GM19025 (cell line): ENCODE measurements at regions not wholly inside any gene's neighbourhood (a gene's known extent, or its start where the extent isn't known, plus 50 kb on each side); places are given as distances from the start of the nearest gene placed in this dataset.

Experiments used
- ATAC-seq: cut with Tn5 transposase; IDR thresholded peaks from one replicate; pipeline ENCODE4 v1.9.1; 2021; ENCODE audit warnings: mild to moderate bottlenecking, low read depth, moderate library complexity; ENCODE audit not compliant: unreplicated experiment

DNA sequence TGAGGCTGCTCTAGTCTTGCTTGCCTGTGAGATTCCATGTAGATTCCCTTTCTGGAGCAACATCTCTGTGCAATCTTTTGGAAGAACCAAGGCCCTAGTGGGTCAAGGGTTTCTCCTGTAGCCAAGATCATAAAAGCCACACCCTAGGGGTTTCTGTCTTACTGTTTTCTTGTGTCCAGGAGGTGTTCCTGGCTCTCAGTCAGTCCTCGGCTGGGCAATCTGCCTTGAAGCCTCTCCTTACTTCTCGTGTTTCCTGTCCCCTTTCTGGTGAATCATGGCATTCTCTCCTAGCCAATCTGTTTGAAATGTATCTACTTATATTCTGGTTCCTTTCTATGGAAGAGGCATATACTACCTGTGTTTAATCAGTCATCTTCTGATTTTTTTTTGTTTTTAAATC lies 484.8 kb upstream of the UBE2E3 start:
- ATAC-seq = no peak

DNA sequence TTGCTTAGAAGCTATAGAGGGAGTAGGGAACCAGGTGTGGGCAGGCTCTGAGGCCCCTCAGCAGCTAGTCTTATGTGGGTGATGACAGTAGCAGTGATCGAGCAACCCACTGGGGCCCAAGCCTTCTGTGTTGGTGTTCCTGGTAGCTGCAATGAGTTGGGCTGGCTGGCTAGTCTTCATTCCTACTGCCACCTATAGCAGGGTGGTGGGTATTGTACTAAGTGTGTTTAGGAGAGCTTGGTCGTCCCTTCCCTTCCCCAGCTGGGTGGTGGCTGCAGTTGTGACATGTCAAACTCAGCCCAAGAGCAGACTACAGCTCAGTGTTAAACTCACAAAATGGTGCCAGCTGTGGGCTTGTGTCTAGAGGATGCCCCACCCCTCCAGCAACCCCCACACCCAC lies 486.1 kb upstream of the UBE2E3 start:
- no peak for ATAC-seq

DNA sequence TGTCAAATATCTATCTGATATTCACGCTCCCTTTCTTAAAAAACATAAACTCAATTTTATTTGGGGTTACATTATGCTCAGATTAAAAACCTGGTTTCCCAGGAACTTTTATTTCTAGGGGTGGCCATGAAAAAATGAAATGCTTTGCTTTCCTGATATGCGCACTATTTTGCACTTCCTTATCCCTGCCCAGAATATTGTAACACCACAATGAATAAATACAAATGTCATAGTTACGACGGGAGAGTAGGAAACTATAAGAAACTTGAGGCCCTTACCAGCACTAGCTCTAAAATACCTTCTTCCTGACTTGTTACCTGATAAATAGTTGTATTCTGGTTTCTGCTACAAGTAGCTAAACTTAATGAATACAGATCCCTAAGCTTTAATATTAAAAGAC lies 475.6 kb upstream of the CWC22 start:
- ATAC-seq = no peak

DNA sequence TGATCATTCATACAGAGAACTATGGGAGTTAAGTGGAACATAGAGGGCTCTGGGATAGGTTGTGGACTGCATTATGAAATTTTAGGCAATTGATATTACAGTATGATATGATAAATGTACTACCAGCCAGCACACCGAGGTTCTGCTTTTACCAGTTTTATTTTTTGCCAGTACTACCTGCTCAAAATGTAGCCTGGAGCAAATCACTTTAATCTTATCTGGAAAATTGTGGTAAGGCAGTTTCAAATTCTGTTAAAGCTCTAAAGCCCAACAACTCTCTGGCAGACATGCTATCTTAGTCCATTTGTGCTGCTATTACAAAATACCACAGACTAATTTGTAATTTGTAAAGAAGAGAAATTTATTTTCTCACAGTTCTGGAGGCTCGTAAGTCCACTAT lies 474.9 kb upstream of the CWC22 start:
- no peak for ATAC-seq

DNA sequence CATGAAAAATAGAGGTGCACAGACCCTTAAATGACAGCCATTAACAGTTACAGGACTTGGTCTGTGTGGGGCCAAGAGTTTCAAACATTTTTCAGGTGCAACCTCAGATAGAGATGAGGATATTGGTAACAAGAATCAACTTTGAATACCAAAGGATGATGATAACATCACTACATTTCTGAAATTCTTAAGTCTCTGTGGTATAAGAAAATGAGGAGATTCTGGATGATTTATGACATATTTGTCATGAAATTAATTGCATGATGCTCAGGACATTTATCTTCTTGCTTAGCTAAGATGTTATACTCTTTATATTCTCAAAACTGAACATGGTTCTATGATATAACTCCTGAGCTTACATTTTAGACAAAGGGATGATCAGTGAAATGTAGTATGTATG lies 471.8 kb upstream of the CWC22 start:
- ATAC-seq = no peak

DNA sequence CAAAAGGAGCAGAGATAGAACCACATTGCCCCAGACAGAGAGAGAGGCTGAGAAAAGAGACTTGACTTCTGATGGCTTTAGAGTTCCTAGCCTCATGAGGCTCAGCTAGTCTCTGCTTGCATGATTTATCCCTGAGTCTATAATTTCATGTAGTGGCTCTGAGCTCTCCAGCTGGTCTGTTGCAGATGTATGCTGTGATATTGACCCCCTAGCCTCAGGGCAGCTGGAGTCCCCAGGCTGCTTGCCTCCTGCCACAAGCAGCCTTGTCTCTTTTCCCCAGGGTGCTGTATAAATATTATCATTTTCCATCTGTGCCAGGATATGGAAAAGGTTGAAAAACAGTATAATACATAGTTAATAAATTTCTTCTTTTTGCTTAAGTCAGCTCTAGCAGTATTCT lies 467.6 kb upstream of the CWC22 start:
- no peak for ATAC-seq

DNA sequence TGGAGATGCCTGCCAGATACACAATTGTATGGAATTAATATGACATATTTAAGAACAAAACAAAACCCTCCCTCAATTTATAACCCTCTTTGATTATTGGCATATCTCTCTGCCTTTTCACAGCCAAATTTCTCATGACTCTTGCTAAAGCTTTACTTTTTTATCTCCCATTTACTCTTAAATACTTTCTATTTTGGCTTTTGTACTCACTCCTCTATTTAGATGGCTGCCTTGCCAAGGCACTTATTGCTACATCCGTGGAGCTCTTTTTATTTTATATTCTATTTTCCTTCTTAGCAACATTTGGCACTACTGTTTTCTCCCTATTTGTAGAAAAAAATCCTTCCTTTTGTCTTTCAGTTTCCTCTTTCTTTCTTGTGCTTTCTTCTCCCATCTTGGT lies 466.4 kb upstream of the CWC22 start:
- ATAC-seq = no peak

DNA sequence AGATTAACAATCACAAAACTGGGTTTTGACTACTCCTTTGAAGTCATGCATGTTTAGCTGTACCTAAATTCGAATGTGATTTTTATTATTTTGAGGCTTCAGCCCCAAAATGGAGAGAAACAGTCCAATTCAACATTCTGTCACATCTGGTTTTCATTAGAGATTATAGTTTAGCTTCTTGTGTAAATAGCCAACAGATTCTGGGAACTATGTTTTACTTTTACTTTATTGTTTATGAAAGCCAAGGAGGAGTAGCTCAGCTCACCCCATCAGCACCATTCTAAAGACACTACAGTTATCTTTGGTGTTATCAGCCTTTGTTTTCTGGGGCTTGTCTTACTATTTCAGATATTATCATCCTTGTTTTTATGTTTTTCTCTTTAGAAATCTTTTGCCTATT lies 465.0 kb upstream of the CWC22 start:
- no peak for ATAC-seq

DNA sequence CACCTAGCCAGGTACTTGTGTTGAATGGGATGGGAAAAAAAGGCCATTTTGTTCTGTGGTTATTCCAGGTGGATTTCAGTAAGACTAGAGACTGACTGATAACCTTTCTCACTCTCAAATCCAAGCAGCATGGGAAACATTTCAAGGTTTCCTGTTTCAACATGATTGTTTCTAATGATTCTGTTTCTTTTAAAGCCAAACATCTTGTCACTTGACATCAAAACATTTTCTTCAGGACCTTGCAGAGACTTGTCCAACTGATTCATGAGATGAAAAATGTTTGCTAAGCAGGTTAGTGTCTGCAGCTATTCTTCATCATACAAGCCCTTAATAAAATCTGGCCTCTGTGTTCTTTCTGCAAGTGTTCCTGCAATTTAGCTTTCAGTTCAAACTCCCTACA lies 456.5 kb upstream of the CWC22 start:
- no peak for ATAC-seq

DNA sequence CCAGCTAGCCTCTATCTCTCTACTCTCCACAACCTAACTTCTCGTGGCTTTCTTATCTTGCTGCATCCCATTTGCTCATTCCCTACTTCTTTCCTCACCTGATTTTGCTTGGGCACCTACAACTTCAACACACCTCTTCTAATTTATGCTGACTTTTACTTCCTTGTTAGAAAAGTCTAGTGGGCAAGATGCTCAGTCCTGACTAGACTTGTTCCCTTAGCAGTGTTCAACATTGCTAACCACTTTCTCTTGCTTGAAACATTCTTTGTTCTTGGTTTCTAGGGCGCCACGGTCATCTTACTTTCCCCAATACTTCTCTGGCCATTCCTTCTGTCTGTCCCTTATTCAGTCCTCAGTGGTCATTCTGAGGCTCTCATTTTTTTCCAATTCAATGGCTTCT lies 454.7 kb upstream of the CWC22 start:
- ATAC-seq = no peak

DNA sequence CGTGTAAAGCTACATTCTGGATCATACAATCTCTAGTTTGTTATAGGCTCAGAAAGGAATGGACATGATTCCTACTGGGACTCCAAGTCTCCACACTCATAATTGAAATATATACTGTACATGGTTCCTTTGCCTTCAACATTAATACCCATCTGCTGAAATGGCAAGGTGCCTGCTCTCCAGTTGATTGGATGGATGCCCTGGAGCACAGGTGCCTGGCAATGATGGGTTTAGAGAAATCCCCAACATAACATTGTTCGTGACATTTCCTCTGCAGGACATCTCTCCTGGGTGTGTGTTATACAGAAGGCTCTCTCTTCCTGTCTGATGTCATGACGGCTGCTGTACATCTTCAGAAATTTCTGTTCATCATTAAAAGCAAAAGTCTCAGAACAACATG lies 449.7 kb upstream of the CWC22 start:
- no peak for ATAC-seq

DNA sequence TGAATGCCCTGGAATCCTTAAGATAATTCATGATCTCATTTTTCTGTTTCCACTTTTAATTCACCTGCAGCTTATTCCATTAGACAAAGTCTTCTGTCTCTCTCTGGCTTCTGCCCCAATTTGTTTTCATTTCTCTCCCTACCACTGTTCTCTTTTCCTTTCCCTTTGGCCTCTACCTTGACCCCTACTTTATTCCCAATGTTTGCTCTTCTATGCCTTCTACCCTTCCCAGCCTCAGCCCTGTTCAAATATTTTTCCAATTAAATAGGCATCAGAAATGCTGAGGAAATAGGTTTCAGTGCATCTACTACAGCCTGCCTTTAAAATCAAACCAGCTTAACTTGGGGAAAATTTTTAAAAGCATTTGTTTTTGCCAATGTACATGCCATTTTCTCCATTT lies 443.7 kb upstream of the CWC22 start:
- ATAC-seq = no peak

DNA sequence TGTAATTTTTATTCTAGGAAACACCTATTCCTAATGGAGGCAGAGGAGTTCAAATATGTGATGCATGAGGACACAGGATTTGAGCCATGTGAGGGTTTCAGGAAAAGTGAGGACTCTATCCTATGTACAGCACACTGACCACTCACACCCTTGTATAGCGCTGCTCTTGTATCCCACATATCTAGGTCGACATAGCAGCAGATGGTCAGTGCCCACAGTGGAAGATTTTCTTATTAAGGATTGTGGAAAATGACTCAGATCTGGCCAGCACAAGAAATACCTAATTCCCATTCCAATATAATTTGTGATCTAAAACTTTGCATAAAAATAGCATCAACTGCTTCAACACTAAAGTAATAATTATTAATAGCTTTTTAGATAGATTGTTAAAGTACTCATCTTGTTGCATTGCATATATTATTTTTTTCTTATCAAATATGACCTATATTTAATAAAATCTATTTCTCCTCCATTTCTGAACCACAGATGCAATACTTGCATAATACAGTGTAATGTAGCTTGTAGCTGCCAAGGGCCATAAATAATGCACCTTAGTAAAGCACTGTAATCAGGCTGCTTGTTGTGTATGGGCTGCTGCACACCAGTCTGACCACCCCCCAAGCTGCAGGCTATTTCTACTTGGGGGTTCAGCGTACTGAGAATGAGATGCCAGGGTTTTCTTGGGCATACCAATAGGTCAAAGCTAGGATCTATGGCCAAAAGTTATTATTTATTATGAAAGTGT lies 442.2 kb upstream of the CWC22 start:
- ATAC-seq = no peak

DNA sequence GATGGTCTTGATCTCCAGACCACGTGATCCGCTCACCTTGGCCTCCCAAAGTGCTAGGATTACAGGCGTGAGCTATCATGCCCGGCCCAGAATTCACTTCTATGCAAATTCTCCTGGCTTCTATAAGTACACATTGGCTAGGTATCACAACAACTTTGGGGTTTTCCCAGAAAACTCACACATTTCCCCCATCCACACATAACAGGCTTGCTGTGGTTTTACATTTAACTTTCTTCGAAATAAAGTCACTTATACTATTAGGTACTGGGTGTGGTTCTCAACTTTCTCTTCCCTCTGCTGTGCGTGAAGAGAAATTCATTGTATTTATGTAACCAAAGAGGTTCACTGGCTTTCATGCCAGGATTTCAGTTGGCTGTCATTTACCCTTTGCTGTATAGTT lies 439.4 kb upstream of the CWC22 start:
- ATAC-seq = no peak

DNA sequence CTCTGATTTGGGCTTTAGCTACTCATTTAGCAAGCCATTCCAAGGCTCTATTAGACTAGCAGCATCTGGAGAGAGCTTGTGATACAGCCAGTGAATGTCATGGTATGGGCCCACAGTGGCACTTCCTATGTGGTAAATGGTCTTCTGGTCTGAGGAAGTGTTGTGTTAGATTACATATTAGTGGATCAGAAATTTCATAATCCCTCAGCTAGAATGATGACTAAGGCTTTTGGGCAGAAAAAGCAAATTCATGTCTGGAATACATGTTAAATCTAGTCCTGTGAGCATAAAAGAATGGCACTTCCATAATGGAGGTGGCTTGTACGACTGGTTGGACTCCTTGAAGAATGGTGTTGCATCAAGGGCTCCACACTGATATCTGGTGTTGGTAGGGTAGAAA lies 436.8 kb upstream of the CWC22 start:
- ATAC-seq = no peak

DNA sequence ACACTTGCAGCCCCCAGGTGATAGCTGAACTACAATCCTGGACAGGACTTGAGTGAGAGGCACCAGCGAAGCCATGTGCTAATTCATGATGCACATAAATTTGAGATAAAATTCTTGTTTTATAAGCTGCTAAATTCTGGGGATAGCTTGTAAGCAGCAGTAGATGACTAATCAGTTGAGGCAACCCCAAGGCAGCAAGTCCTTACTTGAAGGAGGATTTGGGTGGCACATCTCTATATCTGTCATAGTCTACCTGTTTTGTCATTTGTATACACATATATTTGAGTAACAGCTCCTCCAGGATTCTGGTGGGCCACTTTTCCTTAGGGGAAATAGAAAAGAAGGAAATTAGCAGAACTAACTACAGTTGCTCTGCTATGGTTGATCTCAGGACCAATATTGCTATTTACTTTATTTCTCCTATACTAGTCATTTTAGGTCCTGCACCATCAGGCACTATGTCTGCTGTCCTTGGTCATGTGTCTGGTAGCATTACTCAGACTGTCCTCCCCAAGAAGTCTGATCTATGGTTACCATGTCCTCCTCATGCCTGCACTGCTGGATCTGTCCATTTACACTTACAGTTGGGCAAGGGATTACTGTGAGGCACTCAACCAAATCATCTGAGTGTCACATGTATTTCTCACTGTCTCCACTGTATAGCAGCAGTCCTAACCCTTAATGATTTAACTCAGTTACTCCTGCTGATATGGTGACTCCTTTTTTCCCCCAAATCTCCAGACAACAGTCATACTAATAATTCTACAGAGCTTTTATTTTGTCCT lies 436.0 kb upstream of the CWC22 start:
- ATAC-seq = no peak

DNA sequence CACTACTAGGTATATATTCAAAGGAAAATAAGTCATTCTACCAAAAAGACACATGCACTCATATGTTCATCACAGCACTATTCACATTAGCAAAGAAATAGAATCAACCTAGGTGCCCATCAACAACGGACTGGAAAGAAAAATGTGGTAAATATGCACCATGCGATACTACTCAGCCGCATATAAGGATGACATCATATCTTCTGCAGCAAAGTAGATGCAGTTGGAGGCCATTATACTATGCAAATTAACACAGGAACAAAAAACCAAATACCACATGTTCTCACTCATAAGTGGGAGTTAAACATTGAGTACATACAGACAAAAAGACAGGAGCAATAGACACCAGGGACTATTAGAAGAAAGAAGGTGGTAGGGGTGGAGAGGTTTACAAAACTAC lies 412.1 kb upstream of the CWC22 start:
- no peak for ATAC-seq

DNA sequence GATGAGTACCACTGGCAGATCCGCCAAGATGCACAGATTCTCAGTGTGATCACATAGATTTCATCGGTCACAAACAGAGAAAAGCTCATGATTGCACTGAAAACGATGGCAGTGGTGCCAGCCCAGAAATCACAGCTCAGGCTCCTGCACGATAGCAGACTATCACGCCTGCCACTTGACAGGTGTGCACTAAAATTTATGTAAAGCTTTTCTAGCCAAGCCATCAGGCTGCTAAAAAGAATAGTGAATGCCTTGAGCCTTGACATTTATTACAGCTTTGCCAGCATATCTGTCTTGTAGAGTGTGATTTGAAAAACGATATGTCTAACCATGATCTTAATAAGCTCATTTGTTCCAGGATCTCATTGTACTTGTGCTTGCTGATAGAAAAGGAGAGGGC lies 409.5 kb upstream of the CWC22 start:
- ATAC-seq = no peak

DNA sequence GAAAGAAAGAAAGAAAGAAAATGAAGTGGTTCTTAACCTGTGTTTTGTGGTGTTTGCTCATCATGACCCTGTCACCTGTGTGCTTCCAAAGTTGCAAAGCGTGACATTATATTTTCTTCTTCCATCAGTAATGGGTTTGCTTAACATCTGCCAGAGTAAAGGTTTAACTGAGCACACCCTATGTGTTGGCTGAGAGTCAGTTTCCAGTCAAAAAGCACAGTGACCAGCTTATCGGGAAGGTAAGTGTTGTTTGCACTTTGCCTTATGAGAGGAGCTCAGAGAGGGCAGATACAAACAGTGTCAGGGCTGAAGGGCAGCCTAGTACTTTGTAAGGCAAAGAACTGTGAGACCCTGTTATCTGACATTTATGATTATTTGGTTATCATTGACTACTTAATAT lies 406.2 kb upstream of the CWC22 start:
- ATAC-seq = no peak

DNA sequence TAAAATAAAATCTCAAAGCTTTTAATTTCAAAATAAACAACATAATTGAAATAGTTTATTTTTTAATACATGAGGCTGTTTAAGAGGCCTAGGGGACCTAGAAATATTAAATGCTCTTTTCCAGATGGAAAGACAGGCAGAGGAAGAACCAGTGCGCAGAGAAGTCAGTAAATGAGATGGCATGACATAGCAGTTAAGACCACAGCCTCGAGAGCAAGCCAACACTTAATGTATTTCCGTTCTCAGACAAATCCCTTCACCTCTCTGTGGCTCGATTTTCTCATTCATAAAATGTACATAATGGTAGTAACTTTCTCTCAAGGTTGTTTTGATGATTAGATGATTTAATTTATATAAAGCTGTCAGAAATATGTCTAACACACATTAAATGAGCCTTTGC lies 405.1 kb upstream of the CWC22 start:
- ATAC-seq = no peak

DNA sequence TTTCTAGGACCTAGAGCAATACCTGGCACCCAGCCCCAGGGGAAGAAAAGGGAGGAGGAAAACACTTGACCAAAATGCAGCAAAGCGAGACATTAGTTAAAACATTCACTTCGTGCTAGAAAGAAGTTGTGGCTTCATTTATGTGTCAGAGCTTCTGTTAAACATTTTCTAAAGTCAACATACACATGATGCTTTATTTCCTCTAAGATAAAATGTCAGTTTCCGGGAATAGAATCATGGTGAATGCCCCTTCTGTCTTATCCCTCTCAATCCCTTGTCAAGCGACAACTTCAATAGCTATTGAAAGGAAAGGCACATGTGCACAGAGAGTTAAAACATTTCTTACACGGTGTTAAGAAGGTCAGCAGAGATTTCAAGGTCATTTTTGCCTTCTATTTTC lies 404.6 kb upstream of the CWC22 start:
- no peak for ATAC-seq

DNA sequence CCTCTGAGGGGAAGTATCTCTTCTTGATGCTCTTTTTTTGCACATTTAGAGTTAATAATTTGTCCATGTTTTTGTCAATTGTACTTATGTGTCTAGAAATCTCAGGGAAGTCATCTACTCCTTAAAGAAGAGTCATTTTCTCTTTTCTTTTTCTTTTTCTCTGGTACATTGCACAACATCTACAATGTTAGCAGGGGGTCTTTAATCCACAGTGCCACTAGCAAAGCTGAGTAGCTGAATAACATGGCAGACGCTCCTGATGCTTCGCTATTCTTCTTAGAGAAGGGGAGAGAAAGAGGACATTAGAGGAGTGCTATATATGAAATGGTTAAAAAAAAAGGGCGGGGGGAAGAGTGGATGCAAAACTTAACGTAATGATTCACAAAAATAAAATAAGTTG lies 399.6 kb upstream of the CWC22 start:
- ATAC-seq = no peak
